Mammary epithelial cell (primary cell): ENCODE measurements at regions not wholly inside any gene's neighbourhood (a gene's known extent, or its start where the extent isn't known, plus 50 kb on each side); places are given as distances from the start of the nearest gene placed in this dataset.

Experiments
- CTCF ChIP-seq, 2 donors: IDR thresholded peaks in 1 of 2; conservative IDR thresholded peaks in 1 of 2; 2 replicates each; pipeline ENCODE4 v1.5.1; 2011 to 2012; ENCODE audit warnings: inconsistent platforms in 2 of 2, low read length in 2 of 2, mild to moderate bottlenecking in 2 of 2, control low read depth in 1 of 2, low read depth in 1 of 2; ENCODE audit not compliant: insufficient read depth in 1 of 2; ENCODE audit errors: extremely low read depth in 1 of 2
- EZH2 ChIP-seq: IDR thresholded peaks from 2 replicates; pipeline ENCODE4 v1.6.1; 2012; ENCODE audit warnings: low read length, inconsistent platforms, borderline replicate concordance

- TF ChIP-seq CTCF (conservative IDR thresholded peaks at IDR 0.05 in 1 of 2, IDR thresholded peaks at IDR 0.05 in 1 of 2; ENCODE audit: extremely low read depth in 1 of 2, insufficient read depth in 1 of 2, low read depth in 1 of 2, low read length in 2 of 2) (no peak), EZH2 (no peak)
These were observed 114.8 kb upstream of the SERTAD2 start for GRCh38 chr2:64768491-64769005.
